Natural killer cell (primary cell): ENCODE measurements at regions not wholly inside any gene's neighbourhood (a gene's known extent, or its start where the extent isn't known, plus 50 kb on each side); places are given as distances from the start of the nearest gene placed in this dataset.

Experiments
- ATAC-seq, 3 donors: fragments of 150-1000 bp in 2 of 3; fragments of 200-7000 bp in 1 of 3; cut with Tn5 transposase; 1 replicate in 1 of 3; 2 replicates in 2 of 3; pipeline ENCODE4 v1.10.0; 2021; ENCODE audit warnings: mild to moderate bottlenecking in 2 of 3, moderate library complexity in 2 of 3
- DNase-seq, 2 donors: peaks; one replicate each; pipeline versions ENCODE4 v3.0.0 to v3.0.0-alpha.2; 2013 to 2021; ENCODE audit warnings: mixed read lengths in 1 of 2
- H3K27ac ChIP-seq: one replicate; pipeline ENCODE4 v1.5.1; 2013; ENCODE audit warnings: mild to moderate bottlenecking, low read length
- H3K27me3 ChIP-seq: one replicate; pipeline ENCODE4 v1.6.1; 2013; ENCODE audit warnings: low read length; ENCODE audit not compliant: control insufficient read depth, insufficient read depth
- H3K36me3 ChIP-seq: one replicate; pipeline ENCODE4 v1.6.1; 2013; ENCODE audit warnings: low read length; ENCODE audit not compliant: control insufficient read depth, insufficient read depth
- H3K4me1 ChIP-seq: one replicate; pipeline ENCODE4 v1.6.1; 2013; ENCODE audit warnings: low read length; ENCODE audit not compliant: control insufficient read depth, insufficient read depth
- H3K4me3 ChIP-seq: one replicate; pipeline ENCODE4 v1.5.1; 2013; ENCODE audit warnings: low read length
- H3K9me3 ChIP-seq: one replicate; pipeline ENCODE4 v1.6.1; 2013; ENCODE audit warnings: low read length; ENCODE audit not compliant: control insufficient read depth, insufficient read depth
- H3K27ac Mint-ChIP-seq, 2 donors: one replicate each; pipeline ENCODE4 v1.8.0; 2022; ENCODE audit warnings: mild to moderate bottlenecking in 2 of 2, mixed read lengths in 2 of 2, moderate library complexity in 1 of 2
- H3K27me3 Mint-ChIP-seq, 2 donors: one replicate each; pipeline ENCODE4 v1.8.0; 2022; ENCODE audit warnings: low read depth in 2 of 2, mixed read lengths in 2 of 2
- H3K36me3 Mint-ChIP-seq: one replicate; pipeline ENCODE4 v1.8.0; 2022; ENCODE audit warnings: mixed read lengths
- H3K4me1 Mint-ChIP-seq, 2 donors: one replicate each; pipeline ENCODE4 v1.8.0; 2022; ENCODE audit warnings: mixed read lengths in 2 of 2
- H3K4me3 Mint-ChIP-seq: one replicate; pipeline ENCODE4 v1.8.0; 2022; ENCODE audit warnings: mild to moderate bottlenecking, moderate library complexity, mixed read lengths
- H3K9me3 Mint-ChIP-seq, 2 donors: one replicate each; pipeline ENCODE4 v1.8.0; 2022; ENCODE audit warnings: mixed read lengths in 2 of 2
- CTCF ChIP-seq: fragments of 200-600 bp; IDR thresholded peaks from one replicate; pipeline ENCODE4 v1.8.0; 2022; ENCODE audit warnings: antibody characterized with exemption
- WGBS: methylation state at CpG from one replicate; pipeline ENCODE4 v1.1.7; 2013; ENCODE audit warnings: missing lambda C conversion rate; ENCODE audit not compliant: insufficient coverage; 5-methylcytosine and 5-hydroxymethylcytosine counted together
- intact Hi-C: fragments of 100-400 bp; cut with micrococcal nuclease; formaldehyde crosslinking; loops from one replicate; pipeline ENCODE4 v1.14.2; 2022

DNA sequence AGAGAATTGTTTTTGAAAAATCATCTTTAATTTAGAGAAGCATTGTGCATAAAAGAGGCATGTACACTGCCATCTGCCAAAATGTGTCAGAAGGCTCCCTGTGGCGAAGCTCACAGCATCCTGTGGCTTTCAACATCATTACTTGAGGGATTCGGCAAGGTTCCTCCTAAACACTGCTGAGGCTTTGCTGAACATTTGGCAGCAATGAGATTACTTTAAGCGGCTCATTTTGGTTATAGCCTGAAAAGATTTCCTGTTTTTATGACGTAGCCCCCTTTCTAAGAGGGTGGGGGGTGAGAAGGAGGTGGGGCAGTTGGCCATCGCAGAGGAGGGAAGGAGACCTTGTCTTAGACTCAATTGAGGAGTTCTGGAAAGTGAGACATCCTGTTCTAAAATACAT is 469.4 kb downstream of the RASEF start:
- Mint-ChIP-seq H3K4me1 (peaks cover 0 to 6% of the 10 kb centered on the region in 2 donors), H3K4me3 (no peak overlapping the region), H3K9me3 (peaks cover 4 to 9% of the 10 kb centered on the region in 2 donors), H3K27ac (no peak overlapping the region), H3K36me3 (no peaks in the 10 kb centered on the region), H3K27me3 (no peaks in the 10 kb centered on the region)
- intact Hi-C loops = no loop called here
- WGBS = 1% methylated on average over 5 of the region's 5 CpGs
- H3K27me3 ChIP-seq = no peaks in the 10 kb centered on the region
- no peak for DNase-seq
- H3K4me1 ChIP-seq = no peaks in the 10 kb centered on the region
- ATAC-seq = peak in 1 of 3 donors; percentile 18
- TF ChIP-seq CTCF = no peak
- no peak overlapping the region for H3K27ac ChIP-seq
- no peak overlapping the region for H3K4me3 ChIP-seq
- H3K36me3 ChIP-seq = no peaks in the 10 kb centered on the region
- no peaks in the 10 kb centered on the region for H3K9me3 ChIP-seq

- Mint-ChIP-seq H3K4me1 (peaks cover 0 to 6% of the 10 kb centered on the region in 2 donors), H3K27me3 (no peaks in the 10 kb centered on the region), H3K9me3 (no peaks in the 10 kb centered on the region), H3K36me3 (no peaks in the 10 kb centered on the region), H3K27ac (no peak overlapping the region), H3K4me3 (no peak overlapping the region)
- WGBS = 85% methylated on average over 10 of the region's 12 CpGs
- no peaks in the 10 kb centered on the region for H3K36me3 ChIP-seq
- H3K27me3 ChIP-seq = no peaks in the 10 kb centered on the region
- ATAC-seq (no peak), DNase-seq (no peak)
- no peaks in the 10 kb centered on the region for H3K4me1 ChIP-seq
- no peaks in the 10 kb centered on the region for H3K9me3 ChIP-seq
- H3K4me3 ChIP-seq = no peak overlapping the region
- no peak for TF ChIP-seq CTCF
- intact Hi-C loops = no loop called here
- H3K27ac ChIP-seq = no peak overlapping the region
These were observed 465.4 kb downstream of the RASEF start for GRCh38 chr9:82597241-82598203.

- Mint-ChIP-seq H3K9me3 (no peaks in the 10 kb centered on the region), H3K4me1 (peaks cover 0 to 2% of the 10 kb centered on the region in 2 donors), H3K27ac (no peak overlapping the region), H3K4me3 (no peak overlapping the region), H3K27me3 (no peaks in the 10 kb centered on the region), H3K36me3 (no peaks in the 10 kb centered on the region)
- Histone ChIP-seq H3K4me3 (no peak overlapping the region), H3K27ac (no peak overlapping the region), H3K4me1 (no peaks in the 10 kb centered on the region), H3K36me3 (no peaks in the 10 kb centered on the region), H3K9me3 (no peaks in the 10 kb centered on the region), H3K27me3 (no peaks in the 10 kb centered on the region)
- intact Hi-C loops = no loop called here
- ATAC-seq (no peak), DNase-seq (no peak)
- WGBS = 78% methylated on average over 5 of the region's 6 CpGs
- no peak for TF ChIP-seq CTCF
These were observed 464.5 kb downstream of the RASEF start for GRCh38 chr9:82598241-82599039.
